HG02588 (cell line): ENCODE measurements at regions not wholly inside any gene's neighbourhood (a gene's known extent, or its start where the extent isn't known, plus 50 kb on each side); places are given as distances from the start of the nearest gene placed in this dataset.
"Not testable (repeated sequence)": the region's sequence is repeated elsewhere in the genome, so short reads cannot be mapped to it uniquely, and the experiment has no call there.

Experiments
- ATAC-seq: cut with Tn5 transposase; IDR thresholded peaks from one replicate; pipeline ENCODE4 v1.9.1; 2021; ENCODE audit warnings: mild to moderate bottlenecking, moderate library complexity; ENCODE audit not compliant: unreplicated experiment

DNA sequence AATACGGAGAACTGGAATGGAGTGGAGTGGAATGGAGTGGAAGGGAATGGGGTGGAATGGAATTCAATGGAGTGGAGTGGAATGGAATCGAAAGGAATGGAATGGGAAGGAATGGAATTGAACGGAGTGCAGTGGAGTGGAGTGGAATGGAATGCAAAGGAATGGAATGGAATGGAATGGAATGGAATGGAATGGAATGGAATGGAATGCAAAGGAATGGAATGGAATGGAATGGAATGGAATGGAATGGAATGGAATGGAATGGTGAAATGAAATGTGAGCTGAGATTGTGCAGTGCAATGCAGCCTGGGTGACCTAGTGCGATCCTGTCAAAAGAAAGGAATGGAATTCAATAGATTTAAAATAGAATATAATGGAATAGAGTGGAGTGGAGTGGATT is 357.3 kb upstream of the WSB1 start:
- not testable (repeated sequence) for ATAC-seq

DNA sequence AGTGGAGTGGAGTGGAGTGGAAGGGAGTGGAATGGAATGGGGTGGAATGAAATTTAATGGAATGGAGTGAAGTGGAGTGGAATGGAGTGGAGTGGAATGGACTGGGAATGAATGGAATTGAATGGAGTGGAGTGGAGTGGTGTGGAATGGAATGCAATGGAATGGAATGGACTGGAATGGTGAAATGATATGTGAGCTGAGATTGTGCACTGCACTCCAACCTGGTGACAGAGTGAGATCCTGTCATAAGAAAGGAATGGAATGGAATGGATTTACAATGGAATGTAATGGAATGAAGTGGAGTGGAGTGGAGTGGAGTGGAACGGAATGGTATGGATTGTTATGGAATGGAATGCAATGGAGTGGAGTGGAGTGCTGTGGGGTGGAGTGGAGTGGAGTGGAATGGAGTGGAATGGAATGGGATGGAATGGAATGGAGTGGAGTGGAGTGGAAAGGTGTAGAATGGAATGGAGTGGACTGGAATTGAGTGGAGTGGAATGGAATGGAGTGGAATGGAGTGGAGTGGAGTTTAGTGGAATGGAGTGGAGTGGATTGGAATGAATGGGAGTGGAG is 356.1 kb upstream of the WSB1 start:
- ATAC-seq = not testable (repeated sequence)

DNA sequence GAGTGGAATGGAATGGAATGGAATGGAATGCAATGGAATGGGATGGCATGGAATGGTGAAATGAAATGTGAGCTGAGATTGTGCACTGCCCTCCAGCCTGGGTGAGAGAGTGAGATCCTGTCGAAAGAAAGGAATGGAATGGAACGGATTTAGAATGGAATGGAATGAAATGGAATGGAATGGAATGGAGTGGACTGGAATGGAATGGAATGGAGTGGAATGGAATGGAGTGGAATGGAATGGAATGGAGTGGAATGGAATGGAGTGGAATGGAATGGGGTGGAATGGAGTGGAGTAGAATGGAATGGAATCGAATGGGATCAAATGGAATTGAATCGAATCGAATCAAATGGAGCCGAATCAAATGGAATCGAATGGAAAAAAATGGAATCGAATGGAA is 354.2 kb upstream of the WSB1 start:
- ATAC-seq = not testable (repeated sequence)

DNA sequence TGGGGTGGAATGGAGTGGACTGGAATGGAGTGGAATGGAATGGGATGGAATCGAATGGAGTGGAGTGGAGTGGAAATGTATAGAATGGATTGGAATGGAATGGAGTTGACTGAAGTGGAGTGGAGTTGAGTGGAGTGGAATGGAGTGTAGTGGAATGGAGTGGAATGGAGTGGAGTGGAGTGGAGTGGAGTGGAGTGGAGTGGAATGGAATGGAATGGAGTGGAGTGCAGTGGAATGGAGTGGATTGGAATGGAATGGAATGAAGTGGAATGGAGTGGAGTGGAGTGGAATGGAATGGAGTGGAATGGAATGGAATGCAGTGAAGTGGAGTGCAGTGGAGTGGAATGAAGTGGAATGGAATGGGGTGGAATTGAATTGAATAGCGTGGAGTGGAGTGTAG is 353.3 kb upstream of the WSB1 start:
- ATAC-seq = not testable (repeated sequence)

DNA sequence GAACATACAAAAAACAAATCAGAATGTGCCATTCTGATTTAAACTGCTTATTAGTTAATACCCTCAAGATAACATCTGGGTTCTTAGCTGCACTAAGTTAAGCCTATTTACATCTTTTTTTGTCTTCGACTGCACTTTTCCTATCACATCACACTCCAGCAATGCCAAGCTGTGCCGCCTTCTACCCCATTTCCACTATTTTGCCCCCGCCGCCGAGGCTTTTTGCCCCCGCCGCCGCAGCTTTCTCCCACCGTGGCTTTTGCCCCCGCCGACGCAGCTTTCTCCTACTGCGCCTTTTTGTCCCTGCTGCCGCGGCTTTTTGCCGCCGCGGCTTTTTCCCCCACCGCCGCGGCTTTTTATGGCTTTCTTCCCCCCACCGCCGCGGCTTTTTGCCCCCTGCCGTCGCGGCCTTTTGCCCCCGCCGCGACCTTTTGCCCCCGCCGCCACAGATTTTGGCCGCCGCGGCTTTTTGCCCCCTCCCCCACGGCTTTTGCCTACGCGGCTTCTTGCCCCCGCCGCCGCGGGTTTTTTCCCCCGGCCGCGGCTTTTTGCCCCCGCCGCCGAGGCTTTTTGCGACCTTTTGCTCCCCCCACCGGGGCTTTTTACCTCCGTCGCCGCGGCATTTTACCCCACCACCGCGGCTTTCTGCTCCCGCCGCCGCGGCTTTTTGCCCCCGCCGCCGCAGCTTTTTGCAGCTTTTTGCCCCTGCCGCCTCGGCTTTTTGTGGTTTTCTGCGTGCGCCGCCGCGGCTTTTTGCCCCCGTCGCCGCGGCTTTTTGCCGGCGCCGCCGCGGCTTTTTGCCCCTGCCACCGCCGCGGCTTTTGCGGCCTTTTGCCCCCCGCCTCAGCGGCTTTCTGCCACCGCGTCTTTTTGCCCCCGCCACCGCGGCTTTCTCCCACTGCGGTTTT is 331.4 kb upstream of the WSB1 start:
- ATAC-seq = no peak

DNA sequence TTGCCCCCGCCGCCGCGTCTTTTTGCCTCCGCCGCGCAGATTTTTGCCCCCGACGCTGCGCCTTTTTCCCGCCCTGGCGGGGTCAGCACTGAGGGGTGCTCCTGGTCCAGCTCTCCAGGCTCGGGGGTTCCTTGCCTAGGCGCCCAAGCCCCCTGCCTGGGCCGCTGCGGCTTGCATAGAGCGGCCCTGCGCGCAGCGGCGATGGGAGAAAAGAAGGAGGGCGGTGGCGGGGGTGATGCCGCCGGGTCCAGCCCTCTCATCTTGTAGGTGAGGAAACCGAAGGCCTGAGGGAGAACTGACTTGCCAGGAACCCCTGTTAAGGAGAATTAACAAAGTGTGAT is 330.8 kb upstream of the WSB1 start:
- no peak for ATAC-seq

DNA sequence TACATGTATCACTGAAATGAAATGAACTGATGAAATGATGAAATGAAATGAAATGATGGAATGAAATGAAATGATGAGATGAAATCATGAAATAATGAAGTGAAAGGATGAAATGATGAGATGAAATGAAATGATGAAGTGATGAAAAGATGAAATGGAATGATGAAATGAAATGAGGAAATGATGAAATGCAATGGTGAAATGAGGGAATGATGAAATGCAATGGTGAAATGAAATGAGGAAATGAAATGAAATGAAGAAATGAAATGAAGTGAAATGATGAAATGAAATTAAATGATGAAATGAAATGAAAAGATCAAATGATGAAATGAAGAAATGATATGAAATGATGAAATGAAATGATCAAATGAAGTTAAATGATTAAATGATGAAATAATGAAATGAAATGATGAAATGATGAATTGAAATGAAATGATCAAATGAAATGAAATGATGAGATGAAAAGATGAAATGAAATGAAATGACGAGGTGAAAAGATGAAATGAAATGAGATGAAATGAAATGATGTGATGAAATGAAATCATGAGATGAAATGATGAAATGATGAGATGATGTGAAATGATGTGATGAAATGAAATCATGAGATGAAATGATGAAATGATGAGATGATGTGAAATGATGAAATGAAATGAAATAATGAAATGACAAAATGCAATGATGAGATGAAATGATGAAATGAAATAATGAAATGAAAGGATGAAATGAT is 327.9 kb upstream of the WSB1 start:
- ATAC-seq = not testable (repeated sequence)

DNA sequence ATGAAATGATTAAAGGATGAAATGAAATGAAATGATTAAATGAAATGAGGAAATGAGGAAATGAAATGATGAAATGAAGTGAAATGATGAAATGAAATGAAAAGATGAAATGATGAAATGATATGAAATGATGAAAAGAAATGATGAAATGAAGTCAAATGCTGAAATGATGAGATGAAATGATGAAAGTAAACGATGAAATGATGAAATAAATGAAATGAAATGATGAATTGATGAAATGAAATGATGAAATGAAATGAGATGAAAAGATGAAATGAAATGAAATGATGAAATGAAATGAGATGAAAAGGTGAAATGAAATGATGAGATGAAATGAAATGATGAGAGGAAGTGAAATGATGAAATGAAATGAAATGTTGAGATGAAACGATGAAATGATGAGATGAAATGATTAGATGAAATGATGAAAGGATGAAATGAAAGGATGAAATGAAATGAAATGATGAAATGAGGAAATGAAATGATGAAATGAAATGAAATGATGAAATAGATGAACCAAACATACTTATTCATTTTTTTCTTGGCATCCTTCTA is 327.2 kb upstream of the WSB1 start:
- ATAC-seq = not testable (repeated sequence)

DNA sequence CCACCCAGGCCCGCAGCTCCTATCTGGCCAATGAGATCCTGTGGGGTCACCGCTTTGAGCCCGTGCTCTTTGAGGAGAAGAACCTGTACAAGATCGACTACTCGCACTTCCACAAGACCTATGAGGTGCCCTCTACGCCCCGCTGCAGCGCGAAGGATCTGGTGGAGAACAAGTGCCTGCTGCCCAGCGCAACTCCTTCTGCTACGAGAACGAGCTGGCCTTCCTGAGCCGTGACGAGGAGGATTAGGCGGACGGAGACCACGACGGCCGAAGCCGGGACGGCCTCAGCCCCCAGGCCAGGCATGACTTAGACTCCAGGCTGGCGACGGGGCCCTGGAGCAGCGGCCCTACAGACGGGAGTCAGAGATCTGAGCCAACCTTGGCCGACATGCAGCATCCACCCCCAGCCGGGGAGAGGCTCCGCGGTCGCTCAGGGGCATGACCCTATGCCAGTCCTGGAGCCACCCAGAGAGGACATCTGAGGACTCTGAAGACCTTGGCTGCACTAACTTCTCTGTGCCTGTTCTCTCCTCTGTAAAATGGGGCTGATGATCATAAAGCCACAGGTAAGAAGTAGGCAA is 312.0 kb upstream of the WSB1 start:
- not testable (repeated sequence) for ATAC-seq

DNA sequence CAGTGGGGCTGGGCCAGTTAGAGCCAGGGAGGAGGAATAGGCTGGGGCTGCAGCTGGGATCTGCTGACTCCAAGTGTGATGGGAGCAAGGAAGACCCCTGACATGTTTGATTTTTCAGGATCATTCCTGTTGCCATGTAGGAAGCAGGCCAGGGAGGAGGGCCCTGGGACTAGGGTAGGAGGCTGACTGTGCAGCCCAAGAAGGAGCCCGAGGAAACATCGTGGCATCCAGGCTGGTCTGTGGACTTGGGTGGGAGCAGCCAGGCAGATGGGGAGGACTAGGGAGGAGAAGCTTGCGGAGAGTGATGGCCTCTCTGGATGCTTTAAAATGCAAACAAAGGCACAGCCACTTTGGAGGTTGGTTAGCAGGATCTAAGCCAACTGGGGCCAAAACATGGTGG is 311.4 kb upstream of the WSB1 start:
- ATAC-seq = not testable (repeated sequence)

DNA sequence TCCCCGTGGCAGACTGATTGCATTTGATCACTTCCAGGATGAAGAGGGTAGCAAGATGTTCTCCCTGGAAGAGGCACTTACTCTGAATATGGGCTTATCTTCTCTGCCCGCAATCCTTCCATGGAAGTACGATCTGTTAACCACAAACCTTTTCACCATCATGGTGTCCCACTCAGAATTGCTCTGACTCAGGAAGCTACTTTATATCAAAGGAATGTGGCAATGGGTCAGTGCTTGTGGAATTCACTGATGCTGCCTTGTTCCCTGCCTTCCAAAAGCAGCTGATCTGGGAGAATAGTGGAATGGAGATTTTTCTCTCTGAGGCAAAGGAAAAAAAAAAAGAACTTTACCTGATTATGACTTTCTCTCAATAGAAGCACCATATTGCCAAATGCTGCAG is 306.1 kb upstream of the WSB1 start:
- ATAC-seq = not testable (repeated sequence)

DNA sequence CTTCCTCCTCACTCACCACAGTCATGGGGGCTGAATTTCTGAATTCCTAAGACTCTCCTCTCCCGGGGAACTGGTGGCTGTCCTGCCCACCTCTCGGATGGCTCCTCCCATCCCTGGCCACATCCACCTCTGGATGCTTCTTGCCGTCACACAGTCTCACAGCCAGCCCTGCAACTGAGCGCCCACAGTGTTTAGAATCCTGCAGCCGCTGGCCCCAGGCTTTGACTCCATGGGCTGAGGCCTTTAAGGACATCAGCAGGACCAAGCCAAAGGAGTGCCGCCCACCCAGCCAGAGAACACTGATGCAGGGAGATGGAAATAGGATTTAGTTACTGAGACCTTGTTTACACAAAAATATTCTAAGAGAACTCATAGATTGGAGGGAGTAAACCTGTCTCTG is 299.3 kb upstream of the WSB1 start:
- not testable (repeated sequence) for ATAC-seq

DNA sequence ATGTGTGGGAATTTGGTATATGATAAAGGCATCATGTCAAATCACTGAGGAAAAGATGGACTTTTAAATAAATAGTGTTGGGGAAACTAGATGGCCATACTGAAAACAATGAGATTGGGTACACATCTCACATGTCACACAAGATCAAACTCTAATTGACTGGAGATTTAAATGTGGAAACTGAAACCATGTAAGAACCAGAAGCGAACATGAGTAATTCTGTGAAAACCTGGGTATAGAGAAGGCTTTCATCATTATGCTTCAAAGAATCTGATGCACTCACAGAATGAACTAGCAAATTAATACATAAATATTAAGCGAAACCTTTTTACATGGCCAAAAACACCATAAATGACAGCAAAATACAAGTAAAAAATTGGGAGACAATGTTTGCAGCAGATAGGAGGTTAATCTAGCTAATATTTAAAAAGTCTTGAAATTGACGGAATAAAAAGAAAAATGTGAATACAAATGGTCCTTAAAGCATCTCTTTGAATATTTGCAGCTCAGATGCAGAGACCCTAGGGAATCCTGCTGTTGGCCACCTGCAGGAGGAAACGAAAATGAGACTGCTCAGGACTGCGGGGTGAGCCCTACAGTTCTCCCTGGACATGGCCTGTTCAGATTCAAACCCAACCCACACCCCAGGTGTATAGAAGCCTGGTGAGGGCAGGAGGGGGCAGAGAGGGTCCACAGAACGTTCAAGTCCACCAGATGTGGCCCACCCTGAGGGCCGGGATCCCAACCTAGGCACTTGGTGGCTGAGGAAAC is 297.6 kb upstream of the WSB1 start:
- not testable (repeated sequence) for ATAC-seq

DNA sequence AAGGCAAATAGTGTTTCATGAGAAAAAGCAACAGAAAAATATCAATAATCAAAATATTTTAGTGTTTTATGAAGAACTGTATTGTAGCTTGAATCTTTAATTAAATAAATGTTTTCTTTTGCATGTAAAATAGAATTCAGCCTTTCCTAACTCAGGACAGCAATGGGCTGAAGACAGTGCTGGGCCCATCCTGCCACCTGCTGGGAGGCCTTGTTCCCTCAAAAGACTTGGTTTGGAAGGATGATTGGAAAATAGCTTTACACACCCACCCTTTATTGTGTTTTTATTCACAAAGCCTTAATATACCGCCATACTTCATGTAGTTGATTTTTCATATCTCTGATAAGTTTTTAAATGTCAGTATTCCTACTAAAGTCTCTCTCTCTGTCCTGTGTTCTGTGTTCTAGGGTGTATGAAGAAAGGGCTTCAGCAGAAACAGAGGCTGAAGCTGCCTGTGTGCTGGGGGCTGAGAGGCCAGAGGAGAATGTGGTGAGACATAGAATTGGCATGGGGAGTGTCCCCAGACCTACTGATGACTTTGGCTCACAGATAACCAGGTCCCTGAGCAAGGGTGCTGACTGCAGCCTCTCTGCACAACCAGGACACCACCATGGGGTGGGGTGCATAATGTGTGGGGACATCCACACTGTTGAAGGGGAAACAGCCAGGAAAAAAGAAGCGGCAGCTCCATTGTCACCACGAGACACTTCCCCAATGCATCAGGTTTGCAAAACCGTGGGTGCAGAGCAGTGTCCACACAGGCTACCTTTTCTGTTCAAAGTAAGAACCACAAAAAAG is 286.0 kb upstream of the WSB1 start:
- not testable (repeated sequence) for ATAC-seq

DNA sequence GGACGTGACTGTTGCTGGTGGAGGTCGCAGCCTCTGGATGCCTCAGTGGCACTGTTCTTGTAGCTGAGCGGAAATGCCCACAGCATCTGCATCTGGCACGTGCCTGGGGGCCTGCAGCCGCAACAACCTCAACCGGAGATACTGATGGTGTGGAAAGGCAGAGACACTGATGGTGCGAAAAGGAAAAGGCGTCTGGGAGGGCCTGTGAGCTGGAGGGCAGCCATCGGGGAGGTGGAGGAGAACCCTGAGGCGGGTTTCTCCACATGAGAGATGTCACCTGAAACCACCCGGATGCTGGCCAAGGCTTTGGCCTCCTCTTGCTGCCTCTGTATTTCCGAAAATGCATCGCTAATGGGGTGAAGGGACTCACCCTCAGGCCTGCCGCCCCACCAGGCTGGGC is 284.8 kb upstream of the WSB1 start:
- no peak for ATAC-seq

DNA sequence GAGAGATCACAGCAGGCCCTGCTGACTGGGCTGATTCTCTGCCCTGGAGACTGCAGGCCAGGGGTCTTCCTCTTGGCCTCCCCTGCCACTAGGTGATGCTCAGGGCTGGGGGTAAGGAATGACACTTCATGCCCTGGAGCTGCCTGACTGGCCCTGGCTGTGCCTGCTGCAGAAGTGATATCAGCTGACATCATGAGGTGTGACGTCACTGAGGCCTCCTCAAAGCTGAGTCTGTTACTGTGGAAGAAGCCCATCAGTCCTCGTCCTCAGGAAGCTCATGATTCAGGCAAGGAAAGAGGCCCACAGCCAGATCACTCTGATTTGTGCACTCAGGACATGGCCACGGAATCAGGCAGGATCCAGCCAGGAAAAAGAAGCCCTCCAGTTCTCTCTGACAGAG is 283.8 kb upstream of the WSB1 start:
- ATAC-seq = not testable (repeated sequence)

DNA sequence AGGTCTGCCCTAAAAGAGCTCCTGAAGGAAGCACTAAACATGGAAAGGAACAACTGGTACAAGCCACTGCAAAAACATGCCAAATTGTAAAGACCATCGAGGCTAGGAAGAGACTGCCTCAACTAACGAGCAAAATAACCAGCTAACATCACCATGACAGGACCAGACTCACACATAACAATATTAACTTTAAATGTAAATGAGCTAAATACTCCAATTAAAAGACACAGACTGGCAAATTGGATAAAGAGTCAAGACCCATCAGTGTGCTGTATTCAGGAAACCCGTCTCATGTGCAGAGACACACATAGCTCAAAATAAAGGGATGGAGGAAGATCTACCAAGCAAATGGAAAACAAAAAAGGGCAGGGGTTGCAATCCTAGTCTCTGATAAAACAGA is 263.4 kb upstream of the WSB1 start:
- ATAC-seq = not testable (repeated sequence)

DNA sequence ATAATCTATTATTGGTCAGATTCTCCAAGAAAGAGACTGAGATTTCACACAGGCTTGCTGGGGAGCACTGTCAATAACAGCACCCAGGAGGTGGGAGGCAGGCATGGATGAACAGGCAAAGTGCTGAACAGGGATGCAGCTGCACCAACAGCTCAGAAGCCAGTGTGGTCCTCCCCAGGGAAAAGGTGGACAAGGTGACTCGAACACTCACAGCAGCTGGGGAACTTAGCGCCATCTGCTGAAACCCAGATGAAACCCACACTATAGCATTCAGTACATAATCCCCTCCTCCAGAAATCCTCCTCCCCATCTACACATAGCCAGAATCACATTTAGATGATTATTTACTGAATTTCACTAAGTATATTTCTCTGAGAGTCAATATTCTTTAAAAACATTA is 255.2 kb upstream of the WSB1 start:
- no peak for ATAC-seq

DNA sequence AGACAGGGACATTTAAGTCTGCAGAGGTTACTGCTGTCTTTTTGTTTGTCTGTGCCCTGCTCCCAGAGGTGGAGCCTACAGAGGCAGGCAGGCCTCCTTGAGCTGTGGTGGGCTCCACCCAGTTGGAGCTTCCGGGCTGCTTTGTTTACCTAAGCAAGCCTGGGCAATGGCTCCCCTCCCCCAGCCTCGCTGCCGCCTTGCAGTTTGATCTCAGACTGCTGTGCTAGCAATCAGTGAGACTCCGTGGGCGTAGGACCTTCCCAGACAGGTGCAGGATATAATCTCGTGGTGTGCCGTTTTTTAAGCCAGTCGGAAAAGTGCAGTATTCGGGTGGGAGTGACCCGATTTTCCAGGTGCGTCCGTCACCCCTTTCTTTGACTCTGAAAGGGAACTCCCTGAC is 248.9 kb upstream of the WSB1 start:
- ATAC-seq = not testable (repeated sequence)
